ENCODE measurements at regions not wholly inside any gene's neighbourhood (a gene's known extent, or its start where the extent isn't known, plus 50 kb on each side); places are given as distances from the start of the nearest gene placed in this dataset.

- no peak for TF ChIP-seq CTCF (conservative IDR thresholded peaks at IDR 0.05; ENCODE audit: low read depth in 2 of 2)
- no peak for TF ChIP-seq POLR2AphosphoS5 (IDR thresholded peaks at IDR 0.05; ENCODE audit: low read depth)
Measured at GRCh38 chr9:108665521-108666239, 190.1 kb downstream of the ACTL7B start.

Data from GM23338 (cell line).